HG02642 (cell line): ENCODE measurements at regions not wholly inside any gene's neighbourhood (a gene's known extent, or its start where the extent isn't known, plus 50 kb on each side); places are given as distances from the start of the nearest gene placed in this dataset.

Experiments
- ATAC-seq: cut with Tn5 transposase; IDR thresholded peaks from one replicate; pipeline ENCODE4 v1.9.1; 2021; ENCODE audit warnings: mild to moderate bottlenecking; ENCODE audit not compliant: unreplicated experiment, poor library complexity

- no peak for ATAC-seq
Observed at GRCh38 chr2:212914392-212914791, 237.0 kb downstream of the IKZF2 start.

- no peak for ATAC-seq
Observed at GRCh38 chr2:212913640-212914306, 237.6 kb downstream of the IKZF2 start.

- ATAC-seq = no peak
Observed at GRCh38 chr2:212912445-212913103, 238.8 kb downstream of the IKZF2 start.

GRCh38 chr2:212911011-212911410, 240.4 kb downstream of the IKZF2 start:
- ATAC-seq = no peak

- no peak for ATAC-seq
Observed at GRCh38 chr2:212908682-212909435, 242.6 kb downstream of the IKZF2 start.

GRCh38 chr2:212908031-212908430, 243.4 kb downstream of the IKZF2 start:
- no peak for ATAC-seq

- ATAC-seq = no peak
Observed at GRCh38 chr2:212906620-212907019, 244.8 kb downstream of the IKZF2 start.

- ATAC-seq = no peak
Observed at GRCh38 chr2:212905640-212906201, 245.7 kb downstream of the IKZF2 start.

- no peak for ATAC-seq
Observed at GRCh38 chr2:212904646-212905045, 246.8 kb downstream of the IKZF2 start.

GRCh38 chr2:212903413-212903812, 248.0 kb downstream of the IKZF2 start:
- ATAC-seq = no peak

GRCh38 chr2:212902421-212902820, 249.0 kb downstream of the IKZF2 start:
- ATAC-seq = no peak

- no peak for ATAC-seq
Observed at GRCh38 chr2:212901604-212902275, 249.7 kb downstream of the IKZF2 start.

- ATAC-seq = no peak
Observed at GRCh38 chr2:212900715-212901114, 250.7 kb downstream of the IKZF2 start.

GRCh38 chr2:212898011-212898410, 253.4 kb downstream of the IKZF2 start:
- ATAC-seq = no peak

- no peak for ATAC-seq
Observed at GRCh38 chr2:212897296-212897695, 254.1 kb downstream of the IKZF2 start.

- ATAC-seq = no peak
Observed at GRCh38 chr2:212894026-212894425, 257.4 kb downstream of the IKZF2 start.

- no peak for ATAC-seq
Observed at GRCh38 chr2:212893216-212893615, 258.2 kb downstream of the IKZF2 start.

GRCh38 chr2:212892193-212892592, 259.2 kb downstream of the IKZF2 start:
- no peak for ATAC-seq

- ATAC-seq = no peak
Observed at GRCh38 chr2:212891580-212891979, 259.8 kb downstream of the IKZF2 start.

- ATAC-seq = no peak
Observed at GRCh38 chr2:212882626-212883025, 268.8 kb downstream of the IKZF2 start.
